Common myeloid progenitor, CD34-positive (primary cell): ENCODE measurements at regions not wholly inside any gene's neighbourhood (a gene's known extent, or its start where the extent isn't known, plus 50 kb on each side); places are given as distances from the start of the nearest gene placed in this dataset.

Experiments used
- CTCF ChIA-PET: fragments of 350-600 bp; sonication (Branson Sonifier 250); formaldehyde crosslinking; loops from one replicate; lab custom pipeline; 2021; ENCODE audit warnings: antibody characterized with exemption; lab: Charles Lee
- POLR2A ChIA-PET: fragments of 350-600 bp; sonication (Branson Sonifier 250); formaldehyde crosslinking; loops from one replicate; lab custom pipeline; 2021; ENCODE audit warnings: antibody characterized with exemption; lab: Charles Lee
- DNase-seq, 3 donors: peaks; one replicate each; pipeline versions ENCODE4 v3.0.0 to v3.0.0-alpha.2; 2013
- H3K27ac ChIP-seq, 2 experiments: 1 replicate in 1 of 2; 2 replicates in 1 of 2; pipeline ENCODE4 v1.7.0; 2013; ENCODE audit warnings: inconsistent platforms in 2 of 2, low read length in 2 of 2, mild to moderate bottlenecking in 2 of 2, low read depth in 1 of 2, moderate library complexity in 1 of 2; ENCODE audit not compliant: severe bottlenecking in 2 of 2, insufficient read depth in 1 of 2, poor library complexity in 1 of 2
- H3K27me3 ChIP-seq, 5 experiments: replicated peaks in 2 of 5; 1 replicate in 3 of 5; 2 replicates in 2 of 5; pipeline versions ENCODE4 v1.6.1 to v1.7.0; 2013; ENCODE audit warnings: low read length in 4 of 5, mild to moderate bottlenecking in 2 of 5, moderate library complexity in 2 of 5, inconsistent platforms in 1 of 5; ENCODE audit not compliant: insufficient read depth in 5 of 5, control insufficient read depth in 4 of 5
- H3K36me3 ChIP-seq, 4 experiments: 1 replicate in 2 of 4; 2 replicates in 2 of 4; pipeline versions ENCODE4 v1.6.1 to v1.7.0; 2013; ENCODE audit warnings: low read length in 3 of 4, control low read depth in 1 of 4, mild to moderate bottlenecking in 1 of 4; ENCODE audit not compliant: control insufficient read depth in 4 of 4, insufficient read depth in 4 of 4
- H3K4me1 ChIP-seq, 4 experiments: 1 replicate in 3 of 4; 2 replicates in 1 of 4; pipeline versions ENCODE4 v1.6.1 to v1.7.1; 2013; ENCODE audit warnings: low read length in 3 of 4, mild to moderate bottlenecking in 3 of 4, control low read depth in 1 of 4, inconsistent platforms in 1 of 4, moderate library complexity in 1 of 4; ENCODE audit not compliant: control insufficient read depth in 4 of 4, insufficient read depth in 4 of 4; ENCODE audit errors: control extremely low read depth in 1 of 4
- H3K4me3 ChIP-seq, 7 experiments: 1 replicate in 4 of 7; 2 replicates in 3 of 7; pipeline versions ENCODE4 v1.5.1 to v1.7.0; 2013; ENCODE audit warnings: mild to moderate bottlenecking in 7 of 7, low read length in 6 of 7, moderate library complexity in 6 of 7, inconsistent platforms in 2 of 7, low read depth in 2 of 7, control low read depth in 1 of 7; ENCODE audit not compliant: insufficient read depth in 4 of 7, control insufficient read depth in 1 of 7; ENCODE audit errors: extremely low read depth in 1 of 7
- H3K9me3 ChIP-seq, 5 experiments: 1 replicate in 4 of 5; 2 replicates in 1 of 5; pipeline versions ENCODE4 v1.6.1 to v1.7.1; 2013; ENCODE audit warnings: low read length in 4 of 5, mild to moderate bottlenecking in 2 of 5, inconsistent platforms in 1 of 5, low read depth in 1 of 5, moderate library complexity in 1 of 5; ENCODE audit not compliant: control insufficient read depth in 4 of 5, insufficient read depth in 2 of 5; ENCODE audit errors: control extremely low read depth in 1 of 5
- WGBS: methylation state at CpG from one replicate; pipeline ENCODE4 v1.1.5; 2013; ENCODE audit not compliant: insufficient coverage; 5-methylcytosine and 5-hydroxymethylcytosine counted together

DNA sequence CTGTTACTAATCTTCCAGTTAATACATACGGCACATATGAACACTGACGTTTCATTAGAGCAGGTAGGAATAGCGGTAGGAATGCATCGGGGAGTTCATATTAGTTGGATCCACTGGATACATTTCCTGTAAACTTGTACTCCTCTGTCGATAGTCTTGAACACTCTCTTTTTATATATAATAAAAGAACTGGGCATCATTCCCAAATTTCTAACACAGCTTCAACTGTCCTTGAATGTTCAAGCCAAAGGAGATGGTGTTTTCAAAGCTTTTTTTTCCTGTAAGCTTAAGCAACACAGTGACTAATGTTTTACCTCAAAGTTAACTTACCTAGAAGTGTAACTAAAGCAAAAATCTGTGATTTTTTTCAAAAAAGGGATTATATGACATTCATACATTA is 195.3 kb downstream of the UTRN start:
- ChIA-PET CTCF (interaction anchor here (0.7 to 2.6 kb wide), 9 partner anchors 11 to 380 kb away, joined by 3 to 8 read pairs (median 3); partner anchors contain the start of gene STX11), POLR2A (interaction anchor here (0.6 kb wide), 1 partner anchor 571 kb away, joined by 4 read pairs; no protein-coding TSS in a partner anchor)
- H3K36me3 ChIP-seq = peaks cover 5 to 54% (median 25%) of the 10 kb centered on the region in 4 experiments
- no peak overlapping the region for H3K27ac ChIP-seq
- no peaks in the 10 kb centered on the region for H3K27me3 ChIP-seq
- H3K4me1 ChIP-seq = peaks cover 0 to 3% (median 2%) of the 10 kb centered on the region in 4 experiments
- no peak overlapping the region for H3K4me3 ChIP-seq
- DNase-seq = no peak
- no peaks in the 10 kb centered on the region for H3K9me3 ChIP-seq
- WGBS = no CpG with 5 or more reads among the region's 5 CpGs

DNA sequence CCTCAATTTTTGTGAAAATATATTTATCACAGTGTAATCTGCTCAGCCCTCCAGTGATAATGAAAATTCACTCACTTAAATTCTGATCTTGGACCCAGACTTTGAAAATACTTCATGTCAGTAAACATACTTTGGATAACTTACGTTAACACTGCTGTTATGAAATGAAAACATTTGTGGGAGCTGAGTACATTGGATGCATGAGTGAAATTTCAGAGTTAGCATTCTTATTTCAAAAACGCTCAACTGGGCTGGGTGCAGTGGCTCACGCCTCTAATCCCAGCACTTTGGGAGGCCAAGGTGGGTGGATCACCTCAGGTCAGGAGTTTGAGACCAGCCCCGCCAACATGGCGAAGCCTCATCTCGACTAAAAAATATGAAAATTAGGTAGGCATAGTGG is 196.4 kb downstream of the UTRN start:
- Histone ChIP-seq H3K27me3 (no peaks in the 10 kb centered on the region), H3K36me3 (peaks cover 8 to 57% (median 27%) of the 10 kb centered on the region in 4 experiments), H3K27ac (no peak overlapping the region), H3K4me3 (no peak overlapping the region), H3K4me1 (peaks cover 0 to 2% (median 0%) of the 10 kb centered on the region in 4 experiments), H3K9me3 (no peaks in the 10 kb centered on the region)
- ChIA-PET CTCF (interaction anchor here (0.7 to 2.6 kb wide), 16 partner anchors 8 to 387 kb away, joined by 3 to 8 read pairs (median 3); partner anchors contain the start of gene SF3B5), POLR2A (no interaction called here)
- no peak for DNase-seq
- WGBS = 100% methylated on average over 3 of the region's 6 CpGs

DNA sequence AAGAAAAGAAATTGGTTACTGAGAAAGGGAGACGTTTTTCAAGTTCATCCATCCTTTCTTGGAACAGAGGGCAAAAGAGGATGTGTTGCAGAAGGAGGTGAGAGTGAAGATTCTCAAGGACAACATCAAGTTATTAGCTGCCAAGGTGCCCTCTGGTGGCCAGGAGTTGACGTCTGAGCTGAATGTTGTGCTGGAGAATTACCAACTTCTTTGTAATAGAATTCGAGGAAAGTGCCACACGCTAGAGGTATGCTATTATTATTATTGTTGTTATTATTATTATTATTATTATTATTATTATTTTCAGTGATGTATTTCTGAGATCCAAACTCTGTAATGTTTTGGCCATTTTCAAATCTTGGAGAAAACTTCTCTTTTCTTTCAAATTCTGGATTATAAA is 197.0 kb downstream of the UTRN start:
- no peaks in the 10 kb centered on the region for H3K9me3 ChIP-seq
- peaks cover 8 to 55% (median 30%) of the 10 kb centered on the region in 4 experiments for H3K36me3 ChIP-seq
- no peaks in the 10 kb centered on the region for H3K27me3 ChIP-seq
- H3K4me1 ChIP-seq = peaks cover 0 to 2% (median 0%) of the 10 kb centered on the region in 4 experiments
- H3K27ac ChIP-seq = no peak overlapping the region
- ChIA-PET POLR2A (interaction anchor here (0.7 kb wide), 2 partner anchors 9 to 95 kb away, joined by 3 to 4 read pairs; no protein-coding TSS in a partner anchor), CTCF (interaction anchor here (0.9 to 2.6 kb wide), 12 partner anchors 9 to 387 kb away, joined by 3 to 8 read pairs (median 4); partner anchors contain the start of gene SF3B5)
- WGBS = 0% methylated on average over 1 of the region's 4 CpGs
- peak; percentile 79 to 88 (median 87) for DNase-seq
- no peak overlapping the region for H3K4me3 ChIP-seq

DNA sequence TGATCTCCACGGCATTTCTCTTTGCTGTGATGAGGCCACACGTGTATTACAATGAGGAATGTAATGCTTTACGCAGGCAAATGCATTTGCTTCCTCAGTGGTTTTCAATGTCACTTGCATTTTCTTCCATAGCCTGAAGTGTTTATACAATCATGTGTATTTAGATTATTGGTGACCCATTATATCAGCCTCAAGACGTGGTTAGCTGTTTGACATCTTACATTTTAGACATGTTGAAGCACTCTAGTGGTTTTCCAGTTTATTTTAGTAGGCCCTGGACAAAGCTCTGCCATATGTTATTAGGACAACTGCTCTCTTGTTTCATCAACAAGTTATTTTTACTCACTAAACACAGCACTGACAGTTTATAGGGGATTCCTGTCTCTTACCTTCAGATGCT is 200.4 kb downstream of the UTRN start:
- Histone ChIP-seq H3K9me3 (no peaks in the 10 kb centered on the region), H3K27ac (no peak overlapping the region), H3K36me3 (peaks cover 3 to 59% (median 36%) of the 10 kb centered on the region in 4 experiments), H3K27me3 (no peaks in the 10 kb centered on the region), H3K4me1 (peaks cover 0 to 2% (median 0%) of the 10 kb centered on the region in 4 experiments), H3K4me3 (no peak overlapping the region)
- DNase-seq = no peak
- CTCF ChIA-PET = interaction anchor here (0.9 to 1.5 kb wide), 2 partner anchors 10 to 380 kb away, joined by 3 read pairs; no protein-coding TSS in a partner anchor
- 92% methylated on average over 3 of the region's 4 CpGs for WGBS
- POLR2A ChIA-PET = no interaction called here

DNA sequence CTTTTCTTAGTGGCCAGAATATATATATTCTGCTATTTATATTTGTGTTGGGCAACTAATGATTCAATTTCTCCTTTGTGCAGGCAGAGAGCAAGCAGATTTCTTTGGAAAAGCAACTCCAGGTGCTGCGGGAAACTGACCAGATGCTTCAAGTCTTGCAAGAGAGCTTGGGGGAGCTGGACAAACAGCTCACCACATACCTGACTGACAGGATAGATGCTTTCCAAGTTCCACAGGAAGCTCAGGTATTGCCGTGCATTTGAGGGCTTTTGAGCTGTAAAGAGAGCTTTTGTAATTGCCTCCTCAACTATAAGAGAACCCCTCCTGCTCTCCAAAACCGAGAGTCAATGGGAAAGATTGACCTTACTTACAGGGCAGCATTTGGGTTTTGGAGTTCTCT is 203.5 kb downstream of the UTRN start:
- H3K27ac ChIP-seq = no peak overlapping the region
- peaks cover 0 to 1% (median 0%) of the 10 kb centered on the region in 5 experiments for H3K9me3 ChIP-seq
- CTCF ChIA-PET = interaction anchor here (1.0 to 1.9 kb wide), 3 partner anchors 9 to 270 kb away, joined by 3 to 5 read pairs (median 4); no protein-coding TSS in a partner anchor
- no peak for DNase-seq
- peaks cover 15 to 76% (median 55%) of the 10 kb centered on the region in 4 experiments for H3K36me3 ChIP-seq
- 100% methylated on average over 1 of the region's 3 CpGs for WGBS
- no peak overlapping the region for H3K4me3 ChIP-seq
- POLR2A ChIA-PET = no interaction called here
- H3K4me1 ChIP-seq = no peaks in the 10 kb centered on the region
- H3K27me3 ChIP-seq = no peaks in the 10 kb centered on the region

DNA sequence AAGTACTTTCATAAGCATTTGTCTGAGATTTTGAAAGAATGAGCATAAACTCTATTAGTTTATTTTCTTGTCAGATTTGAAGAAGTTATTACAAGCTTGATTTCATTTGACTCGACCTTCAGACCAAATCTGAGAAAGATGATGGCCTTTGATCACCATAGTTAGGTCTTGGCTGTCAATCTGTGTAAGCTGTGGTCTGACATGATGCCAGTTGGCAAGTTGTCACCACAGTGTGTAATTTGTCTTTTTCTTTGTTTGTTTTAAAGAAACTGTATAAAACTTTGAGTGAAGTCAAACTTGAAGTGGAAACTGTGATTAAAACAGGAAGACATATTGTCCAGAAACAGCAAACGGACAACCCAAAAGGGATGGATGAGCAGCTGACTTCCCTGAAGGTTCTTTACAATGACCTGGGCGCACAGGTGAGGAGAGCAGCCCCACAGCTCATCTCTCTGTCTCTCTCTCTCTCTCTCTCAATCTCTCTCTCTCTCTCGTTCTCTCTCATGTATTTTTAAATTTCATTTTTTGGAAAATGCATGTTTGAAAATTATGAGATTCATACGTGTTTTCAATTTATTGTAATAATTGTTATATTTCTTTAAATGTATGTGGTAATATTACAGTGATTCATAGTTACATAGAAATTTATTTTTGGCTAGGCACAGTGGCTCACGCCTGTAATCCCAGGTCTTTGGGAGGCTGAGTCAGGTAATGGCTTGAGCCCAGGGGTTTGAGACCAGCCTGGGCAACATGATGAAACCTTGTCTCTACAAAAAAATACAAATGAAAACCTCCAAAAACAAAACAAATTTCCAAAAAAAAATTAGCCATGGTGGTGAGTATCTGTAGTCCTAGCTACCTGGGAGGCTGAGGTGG is 208.1 kb downstream of the UTRN start:
- no peaks in the 10 kb centered on the region for H3K4me1 ChIP-seq
- H3K27me3 ChIP-seq = no peaks in the 10 kb centered on the region
- no peak overlapping the region for H3K27ac ChIP-seq
- WGBS = 100% methylated on average over 2 of the region's 6 CpGs
- DNase-seq = no peak
- H3K9me3 ChIP-seq = peaks cover 0 to 1% (median 0%) of the 10 kb centered on the region in 5 experiments
- ChIA-PET CTCF (interaction anchor here (0.6 to 1.4 kb wide), 3 partner anchors 8 to 20 kb away, joined by 3 read pairs; no protein-coding TSS in a partner anchor), POLR2A (no interaction called here)
- H3K36me3 ChIP-seq = peaks cover 12 to 68% (median 44%) of the 10 kb centered on the region in 4 experiments
- no peak overlapping the region for H3K4me3 ChIP-seq
